ENCODE measurements at regions not wholly inside any gene's neighbourhood (a gene's known extent, or its start where the extent isn't known, plus 50 kb on each side); places are given as distances from the start of the nearest gene placed in this dataset.

DNA sequence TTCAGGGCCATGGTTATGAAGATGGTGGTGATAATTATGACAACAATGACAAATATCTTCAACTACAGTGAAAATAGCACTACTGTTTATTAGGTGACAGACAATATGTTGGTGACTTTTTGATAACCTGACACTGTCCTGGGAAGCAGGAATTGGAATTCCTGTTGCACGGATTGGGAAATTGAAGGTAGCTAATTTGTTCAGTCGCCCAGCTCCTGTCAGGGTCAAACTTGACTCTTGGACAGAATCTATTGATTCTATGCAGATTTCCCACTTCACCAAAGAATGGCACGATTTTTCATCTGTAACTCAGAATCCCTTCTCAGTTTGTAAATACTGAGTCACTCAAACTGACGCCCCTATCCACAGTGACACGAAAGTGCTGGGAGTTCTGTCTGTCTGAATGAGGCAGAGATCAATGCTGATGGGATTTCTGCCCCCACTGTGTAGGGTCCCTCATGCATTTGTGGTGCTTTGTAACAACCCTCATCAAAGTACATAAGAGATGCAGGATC is 779.5 kb upstream of the ID2 start:
- no peaks in the 10 kb centered on the region for H3K23me2 ChIP-seq (ENCODE audit: insufficient read length, low read depth, low read length, poor library complexity, severe bottlenecking)
- no peak overlapping the region for H2BK12ac ChIP-seq (ENCODE audit: insufficient read length, low read depth, low read length)
- H4K5ac ChIP-seq (ENCODE audit: insufficient read length, low read depth, low read length), result no peak overlapping the region
- Mint-ChIP-seq H3K4me1 (peaks cover 41 to 51% of the 10 kb centered on the region in 2 experiments), H3K4me3 (no peak overlapping the region), H3K27ac (no peak overlapping the region; a peak in 1 of 7 replicates), H3K36me3 (ENCODE audit: insufficient read depth in 1 of 3, low read depth in 3 of 3) (peaks cover 18 to 23% (median 19%) of the 10 kb centered on the region in 3 experiments), H3K27me3 (ENCODE audit: low read depth) (peaks cover 11% of the 10 kb centered on the region), H3K9me3 (peaks cover 3 to 17% of the 10 kb centered on the region in 2 experiments)
- no peak overlapping the region for H2BK15ac ChIP-seq (ENCODE audit: low read depth, low read length)
- no peaks in the 10 kb centered on the region for H3K79me2 ChIP-seq (ENCODE audit: insufficient read depth, low read length)
- H2BK5ac ChIP-seq (ENCODE audit: insufficient read length, low read length), result no peak overlapping the region
- no peak overlapping the region for H3K56ac ChIP-seq (ENCODE audit: insufficient read length, low read depth, low read length)
- H2AK5ac ChIP-seq (ENCODE audit: insufficient read length, low read length), result no peak overlapping the region
- H3K4me1 ChIP-seq (ENCODE audit: insufficient read depth, low read length), result peaks cover 19% of the 10 kb centered on the region
- no peak overlapping the region for H3K14ac ChIP-seq (ENCODE audit: insufficient read depth, low read length)
- no peak overlapping the region for H3K18ac ChIP-seq (ENCODE audit: insufficient read length, low read depth, low read length)
- no peak overlapping the region for H3K23ac ChIP-seq (ENCODE audit: insufficient read length, low read depth, low read length)
- H3K9ac ChIP-seq (ENCODE audit: extremely low read depth, insufficient read length, low read length), result no peak overlapping the region
- H3K9me3 ChIP-seq (ENCODE audit: control insufficient read depth, low read depth, low read length), result no peaks in the 10 kb centered on the region
- H2BK20ac ChIP-seq (ENCODE audit: low read depth, low read length, poor library complexity, severe bottlenecking), result no peak overlapping the region
- H3K27ac ChIP-seq (ENCODE audit: insufficient read length, low read depth, low read length), result no peak overlapping the region
- no peak overlapping the region for H3T11ph ChIP-seq (ENCODE audit: low read length)
- no peak overlapping the region for H2BK120ac ChIP-seq (ENCODE audit: low read depth, low read length, poor library complexity, severe bottlenecking)
- H4K91ac ChIP-seq (ENCODE audit: insufficient read length, low read depth, low read length), result no peak overlapping the region
- no peaks in the 10 kb centered on the region for H3K27me3 ChIP-seq (ENCODE audit: insufficient read depth, low read length)
- no peaks in the 10 kb centered on the region for H3K79me1 ChIP-seq (ENCODE audit: insufficient read depth, low read depth, low read length, poor library complexity, severe bottlenecking)
- DNase-seq, result no peak
- no CpG with 5 or more reads among the region's 5 CpGs for WGBS (ENCODE audit: extremely low coverage, insufficient read length, low lambda C conversion rate)
- TF ChIP-seq, protein P1, sequence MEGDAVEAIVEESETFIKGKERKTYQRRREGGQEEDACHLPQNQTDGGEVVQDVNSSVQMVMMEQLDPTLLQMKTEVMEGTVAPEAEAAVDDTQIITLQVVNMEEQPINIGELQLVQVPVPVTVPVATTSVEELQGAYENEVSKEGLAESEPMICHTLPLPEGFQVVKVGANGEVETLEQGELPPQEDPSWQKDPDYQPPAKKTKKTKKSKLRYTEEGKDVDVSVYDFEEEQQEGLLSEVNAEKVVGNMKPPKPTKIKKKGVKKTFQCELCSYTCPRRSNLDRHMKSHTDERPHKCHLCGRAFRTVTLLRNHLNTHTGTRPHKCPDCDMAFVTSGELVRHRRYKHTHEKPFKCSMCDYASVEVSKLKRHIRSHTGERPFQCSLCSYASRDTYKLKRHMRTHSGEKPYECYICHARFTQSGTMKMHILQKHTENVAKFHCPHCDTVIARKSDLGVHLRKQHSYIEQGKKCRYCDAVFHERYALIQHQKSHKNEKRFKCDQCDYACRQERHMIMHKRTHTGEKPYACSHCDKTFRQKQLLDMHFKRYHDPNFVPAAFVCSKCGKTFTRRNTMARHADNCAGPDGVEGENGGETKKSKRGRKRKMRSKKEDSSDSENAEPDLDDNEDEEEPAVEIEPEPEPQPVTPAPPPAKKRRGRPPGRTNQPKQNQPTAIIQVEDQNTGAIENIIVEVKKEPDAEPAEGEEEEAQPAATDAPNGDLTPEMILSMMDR (conservative IDR thresholded peaks at IDR 0.05), result no peak
- H3K4me2 ChIP-seq (ENCODE audit: insufficient read depth, insufficient read length, low read length), result no peak overlapping the region
- no peak overlapping the region for H4K8ac ChIP-seq (replicated peaks; ENCODE audit: insufficient read length, low read depth, low read length)
- H2AFZ ChIP-seq (ENCODE audit: low read length), result no peak overlapping the region
- no peak overlapping the region for H3K4ac ChIP-seq (ENCODE audit: low read depth, low read length)
- H4K20me1 ChIP-seq (ENCODE audit: control insufficient read depth, insufficient read depth, insufficient read length), result no peaks in the 10 kb centered on the region

Measured in H9 (cell line).